Stomach (tissue), 4 donors: ENCODE measurements at regions not wholly inside any gene's neighbourhood (a gene's known extent, or its start where the extent isn't known, plus 50 kb on each side); places are given as distances from the start of the nearest gene placed in this dataset.

Experiments used
- EP300 ChIP-seq: sonication (generic); formaldehyde crosslinking; IDR thresholded peaks from one replicate; pipeline ENCODE4 v1.6.1; 2017; ENCODE audit warnings: antibody characterized with exemption
- POLR2A ChIP-seq, 4 donors: fragments of 450-650 bp; IDR thresholded peaks; one replicate each; pipeline ENCODE4 v1.6.1; 2016; ENCODE audit warnings: antibody characterized with exemption in 4 of 4, control low read depth in 2 of 4, mild to moderate bottlenecking in 1 of 4, moderate library complexity in 1 of 4
- POLR2AphosphoS5 ChIP-seq, 3 donors: sonication (generic); formaldehyde crosslinking; IDR thresholded peaks; one replicate each; pipeline ENCODE4 v1.6.1; 2016; ENCODE audit warnings: antibody characterized with exemption in 3 of 3
- TF ChIP-seq, protein P1 (sequence below), 7 experiments: fragments of 450-650 bp in 4 of 7; fragments of 200-600 bp in 3 of 7; sonication (generic) in 3 of 7; IDR thresholded peaks; one replicate each; pipeline ENCODE4 v1.5.1; 2016 to 2019; ENCODE audit warnings: antibody characterized with exemption in 7 of 7, control low read depth in 2 of 7, mild to moderate bottlenecking in 1 of 7

DNA sequence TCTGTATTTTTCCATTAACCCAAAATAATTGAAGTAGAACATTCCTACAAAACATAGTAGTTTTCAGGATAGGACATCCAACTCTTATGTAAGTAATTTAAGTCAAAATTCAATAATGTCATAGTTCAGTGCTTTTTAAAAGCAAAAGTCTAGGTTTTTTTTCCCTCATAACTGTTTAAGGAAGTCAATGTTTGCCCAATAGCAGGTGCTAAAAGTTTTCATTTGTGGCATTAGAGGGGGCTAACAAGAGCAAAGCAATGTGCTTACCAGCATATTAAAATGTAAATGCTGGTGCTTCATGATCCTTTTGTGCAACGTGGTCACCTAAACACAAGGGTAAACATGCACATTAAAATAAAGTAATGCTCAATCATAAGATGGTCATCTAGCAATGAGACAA is 155.2 kb upstream of the PPP1R2C start:
- TF ChIP-seq, protein P1, sequence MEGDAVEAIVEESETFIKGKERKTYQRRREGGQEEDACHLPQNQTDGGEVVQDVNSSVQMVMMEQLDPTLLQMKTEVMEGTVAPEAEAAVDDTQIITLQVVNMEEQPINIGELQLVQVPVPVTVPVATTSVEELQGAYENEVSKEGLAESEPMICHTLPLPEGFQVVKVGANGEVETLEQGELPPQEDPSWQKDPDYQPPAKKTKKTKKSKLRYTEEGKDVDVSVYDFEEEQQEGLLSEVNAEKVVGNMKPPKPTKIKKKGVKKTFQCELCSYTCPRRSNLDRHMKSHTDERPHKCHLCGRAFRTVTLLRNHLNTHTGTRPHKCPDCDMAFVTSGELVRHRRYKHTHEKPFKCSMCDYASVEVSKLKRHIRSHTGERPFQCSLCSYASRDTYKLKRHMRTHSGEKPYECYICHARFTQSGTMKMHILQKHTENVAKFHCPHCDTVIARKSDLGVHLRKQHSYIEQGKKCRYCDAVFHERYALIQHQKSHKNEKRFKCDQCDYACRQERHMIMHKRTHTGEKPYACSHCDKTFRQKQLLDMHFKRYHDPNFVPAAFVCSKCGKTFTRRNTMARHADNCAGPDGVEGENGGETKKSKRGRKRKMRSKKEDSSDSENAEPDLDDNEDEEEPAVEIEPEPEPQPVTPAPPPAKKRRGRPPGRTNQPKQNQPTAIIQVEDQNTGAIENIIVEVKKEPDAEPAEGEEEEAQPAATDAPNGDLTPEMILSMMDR (IDR thresholded peaks at IDR 0.05) = no peak
- TF ChIP-seq EP300 (no peak), POLR2AphosphoS5 (IDR thresholded peaks at IDR 0.05) (no peak), POLR2A (IDR thresholded peaks at IDR 0.05) (no peak)
